ENCODE measurements at regions not wholly inside any gene's neighbourhood (a gene's known extent, or its start where the extent isn't known, plus 50 kb on each side); places are given as distances from the start of the nearest gene placed in this dataset.

GRCh38 chr6:97701801-97702200 lies 418.8 kb upstream of the MMS22L start:
- Histone ChIP-seq H3K36me3 (ENCODE audit: control insufficient read depth in 1 of 2, insufficient read depth in 2 of 2, low read length in 1 of 2) (no peaks in the 10 kb centered on the region), H3K4me1 (ENCODE audit: control insufficient read depth in 1 of 2, insufficient read depth in 2 of 2, low read length in 2 of 2) (no peaks in the 10 kb centered on the region), H3K27me3 (ENCODE audit: control insufficient read depth in 1 of 2, insufficient read depth in 2 of 2, low read length in 1 of 2) (no peaks in the 10 kb centered on the region), H3K4me3 (ENCODE audit: low read length in 2 of 2) (no peak overlapping the region), H3K27ac (ENCODE audit: low read depth in 1 of 2, low read length in 2 of 2) (no peak overlapping the region), H3K9me3 (ENCODE audit: control insufficient read depth, low read length) (no peaks in the 10 kb centered on the region)
- 97 to 98% methylated on average over 2 of the region's 2 CpGs for WGBS, 2 donors
- no peak for ATAC-seq (ENCODE audit: low FRiP score)
- DNase-seq = no peak
- intact Hi-C loops (cut with DNase I) = no loop called here

GRCh38 chr6:97702248-97702647 lies 419.2 kb upstream of the MMS22L start:
- Histone ChIP-seq H3K4me3 (ENCODE audit: low read length in 2 of 2) (no peak overlapping the region), H3K9me3 (ENCODE audit: control insufficient read depth, low read length) (no peaks in the 10 kb centered on the region), H3K4me1 (ENCODE audit: control insufficient read depth in 1 of 2, insufficient read depth in 2 of 2, low read length in 2 of 2) (no peaks in the 10 kb centered on the region), H3K36me3 (ENCODE audit: control insufficient read depth in 1 of 2, insufficient read depth in 2 of 2, low read length in 1 of 2) (no peaks in the 10 kb centered on the region), H3K27ac (ENCODE audit: low read depth in 1 of 2, low read length in 2 of 2) (no peak overlapping the region), H3K27me3 (ENCODE audit: control insufficient read depth in 1 of 2, insufficient read depth in 2 of 2, low read length in 1 of 2) (no peaks in the 10 kb centered on the region)
- no peak for ATAC-seq (ENCODE audit: low FRiP score)
- DNase-seq = no peak
- intact Hi-C loops (cut with DNase I) = no loop called here

DNA sequence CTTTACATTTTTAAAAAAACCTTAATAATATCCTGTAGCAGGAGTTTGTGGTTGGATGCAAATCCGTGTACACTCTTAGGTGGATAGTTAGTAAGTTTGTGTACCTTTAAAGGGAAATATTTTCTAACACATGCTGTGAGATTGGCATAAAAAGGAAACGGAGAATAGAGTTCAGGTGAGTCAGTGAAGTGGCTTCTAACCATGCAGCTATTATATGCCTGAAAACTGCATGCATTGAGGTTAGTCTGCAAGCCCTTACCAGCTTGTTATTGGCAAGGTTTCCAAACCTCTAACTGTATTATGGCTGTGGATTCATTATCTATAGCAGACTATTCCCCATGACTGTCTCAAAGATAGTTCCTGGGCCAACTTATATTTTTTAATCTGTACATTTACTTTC lies 420.6 kb upstream of the MMS22L start:
- no peak for ATAC-seq (ENCODE audit: low FRiP score)
- H3K4me3 ChIP-seq (ENCODE audit: low read length in 2 of 2) = no peak overlapping the region
- WGBS, 2 donors = 56 to 59% methylated on average over 2 of the region's 2 CpGs
- H3K27ac ChIP-seq (ENCODE audit: low read depth in 1 of 2, low read length in 2 of 2) = no peak overlapping the region
- H3K4me1 ChIP-seq (ENCODE audit: control insufficient read depth in 1 of 2, insufficient read depth in 2 of 2, low read length in 2 of 2) = no peaks in the 10 kb centered on the region
- H3K27me3 ChIP-seq (ENCODE audit: control insufficient read depth in 1 of 2, insufficient read depth in 2 of 2, low read length in 1 of 2) = no peaks in the 10 kb centered on the region
- no peaks in the 10 kb centered on the region for H3K36me3 ChIP-seq (ENCODE audit: control insufficient read depth in 1 of 2, insufficient read depth in 2 of 2, low read length in 1 of 2)
- no peak for DNase-seq
- no peaks in the 10 kb centered on the region for H3K9me3 ChIP-seq (ENCODE audit: control insufficient read depth, low read length)
- intact Hi-C loops (cut with DNase I) = no loop called here

DNA sequence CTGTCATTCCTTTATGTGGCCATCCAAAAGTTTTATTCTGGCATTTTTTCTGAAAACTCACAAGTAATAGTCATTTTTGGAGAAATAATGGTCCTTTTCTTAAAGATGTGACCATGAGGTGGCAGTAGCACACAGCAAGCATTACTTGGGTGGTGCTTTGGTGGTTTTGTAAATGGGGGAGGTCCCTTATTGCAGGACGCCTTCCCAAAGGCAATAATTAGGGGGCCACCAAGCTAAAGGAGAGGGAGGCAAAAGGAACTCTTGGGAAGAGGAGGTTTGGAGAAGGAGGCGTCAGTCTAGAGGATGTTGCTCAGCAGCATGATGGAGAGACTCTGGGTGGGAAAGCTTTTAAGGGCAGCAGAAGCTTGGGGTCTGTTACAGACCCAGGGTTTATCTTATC lies 422.6 kb upstream of the MMS22L start:
- no peaks in the 10 kb centered on the region for H3K36me3 ChIP-seq (ENCODE audit: control insufficient read depth in 1 of 2, insufficient read depth in 2 of 2, low read length in 1 of 2)
- 11 to 16% methylated on average over 2 of the region's 2 CpGs for WGBS, 2 donors
- H3K4me3 ChIP-seq (ENCODE audit: low read length in 2 of 2) = no peak overlapping the region
- H3K4me1 ChIP-seq (ENCODE audit: control insufficient read depth in 1 of 2, insufficient read depth in 2 of 2, low read length in 2 of 2) = no peaks in the 10 kb centered on the region
- no peak overlapping the region for H3K27ac ChIP-seq (ENCODE audit: low read depth in 1 of 2, low read length in 2 of 2)
- ATAC-seq (ENCODE audit: low FRiP score) = no peak
- no peak for DNase-seq
- no peaks in the 10 kb centered on the region for H3K27me3 ChIP-seq (ENCODE audit: control insufficient read depth in 1 of 2, insufficient read depth in 2 of 2, low read length in 1 of 2)
- intact Hi-C loops (cut with DNase I) = no loop called here
- no peaks in the 10 kb centered on the region for H3K9me3 ChIP-seq (ENCODE audit: control insufficient read depth, low read length)

DNA sequence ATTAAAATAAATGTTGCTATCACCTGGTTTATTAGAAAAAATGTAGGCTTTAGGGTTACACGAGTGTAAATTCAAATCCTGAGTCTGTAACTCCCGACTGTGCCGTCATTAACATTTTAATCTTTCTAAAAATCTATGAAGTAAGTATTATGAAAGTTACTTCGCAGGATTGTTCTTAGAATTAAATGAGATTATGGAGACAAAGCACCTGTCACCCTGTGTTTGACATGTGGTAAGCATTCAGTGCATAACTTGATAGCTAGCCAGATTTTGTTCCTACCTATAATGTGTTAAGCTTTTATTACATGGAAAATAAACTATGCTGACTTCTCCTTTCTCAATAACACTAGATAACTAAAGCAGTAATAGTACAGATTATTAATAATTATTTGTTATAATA lies 429.7 kb upstream of the MMS22L start:
- intact Hi-C loops (cut with DNase I) = no loop called here
- no peak for ATAC-seq (ENCODE audit: low FRiP score)
- Histone ChIP-seq H3K36me3 (ENCODE audit: control insufficient read depth in 1 of 2, insufficient read depth in 2 of 2, low read length in 1 of 2) (no peaks in the 10 kb centered on the region), H3K4me1 (ENCODE audit: control insufficient read depth in 1 of 2, insufficient read depth in 2 of 2, low read length in 2 of 2) (no peaks in the 10 kb centered on the region), H3K4me3 (ENCODE audit: low read length in 2 of 2) (no peak overlapping the region), H3K27me3 (ENCODE audit: control insufficient read depth in 1 of 2, insufficient read depth in 2 of 2, low read length in 1 of 2) (no peaks in the 10 kb centered on the region), H3K9me3 (ENCODE audit: control insufficient read depth, low read length) (no peaks in the 10 kb centered on the region), H3K27ac (ENCODE audit: low read depth in 1 of 2, low read length in 2 of 2) (no peak overlapping the region)
- WGBS, 2 donors = 80 to 81% methylated on average over 4 of the region's 4 CpGs
- DNase-seq = no peak

- H3K27ac ChIP-seq (ENCODE audit: low read depth in 1 of 2, low read length in 2 of 2) = no peak overlapping the region
- H3K4me3 ChIP-seq (ENCODE audit: low read length in 2 of 2) = no peak overlapping the region
- DNase-seq (no peak), ATAC-seq (ENCODE audit: low FRiP score) (no peak)
- no peaks in the 10 kb centered on the region for H3K4me1 ChIP-seq (ENCODE audit: control insufficient read depth in 1 of 2, insufficient read depth in 2 of 2, low read length in 2 of 2)
- no peaks in the 10 kb centered on the region for H3K36me3 ChIP-seq (ENCODE audit: control insufficient read depth in 1 of 2, insufficient read depth in 2 of 2, low read length in 1 of 2)
- H3K27me3 ChIP-seq (ENCODE audit: control insufficient read depth in 1 of 2, insufficient read depth in 2 of 2, low read length in 1 of 2) = no peaks in the 10 kb centered on the region
- intact Hi-C loops (cut with DNase I) = no loop called here
- H3K9me3 ChIP-seq (ENCODE audit: control insufficient read depth, low read length) = no peaks in the 10 kb centered on the region
These were observed 431.8 kb upstream of the MMS22L start for GRCh38 chr6:97714772-97715171.

DNA sequence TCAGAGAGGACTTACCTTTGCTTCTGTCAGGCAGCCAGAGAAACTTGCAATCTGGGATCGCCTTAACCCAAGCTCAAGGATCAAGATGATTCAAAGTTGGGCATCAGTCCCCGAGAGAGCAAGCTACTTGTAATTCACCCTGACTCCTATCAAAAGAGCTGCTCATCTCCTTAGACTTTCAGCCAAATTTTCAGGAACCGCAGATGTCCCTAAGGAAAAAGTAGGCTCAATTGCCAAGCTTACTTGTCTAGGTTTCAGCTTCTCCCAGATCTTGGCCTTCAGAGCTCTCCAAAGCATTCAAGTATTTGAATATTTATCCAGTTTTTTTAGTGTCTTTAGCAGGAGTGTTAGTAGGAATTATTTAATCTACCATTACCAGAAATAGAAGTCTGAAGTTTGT lies 434.1 kb upstream of the MMS22L start:
- Histone ChIP-seq H3K9me3 (ENCODE audit: control insufficient read depth, low read length) (no peaks in the 10 kb centered on the region), H3K4me3 (ENCODE audit: low read length in 2 of 2) (no peak overlapping the region), H3K36me3 (ENCODE audit: control insufficient read depth in 1 of 2, insufficient read depth in 2 of 2, low read length in 1 of 2) (no peaks in the 10 kb centered on the region), H3K27ac (ENCODE audit: low read depth in 1 of 2, low read length in 2 of 2) (no peak overlapping the region), H3K4me1 (ENCODE audit: control insufficient read depth in 1 of 2, insufficient read depth in 2 of 2, low read length in 2 of 2) (no peaks in the 10 kb centered on the region), H3K27me3 (ENCODE audit: control insufficient read depth in 1 of 2, insufficient read depth in 2 of 2, low read length in 1 of 2) (no peaks in the 10 kb centered on the region)
- ATAC-seq (ENCODE audit: low FRiP score) (no peak), DNase-seq (no peak)
- intact Hi-C loops (cut with DNase I) = no loop called here
- WGBS, 2 donors = 51 to 83% methylated on average over 3 of the region's 3 CpGs

GRCh38 chr6:97726378-97726777 lies 443.4 kb upstream of the MMS22L start:
- no peak overlapping the region for H3K27ac ChIP-seq (ENCODE audit: low read depth in 1 of 2, low read length in 2 of 2)
- no peaks in the 10 kb centered on the region for H3K36me3 ChIP-seq (ENCODE audit: control insufficient read depth in 1 of 2, insufficient read depth in 2 of 2, low read length in 1 of 2)
- H3K9me3 ChIP-seq (ENCODE audit: control insufficient read depth, low read length) = no peaks in the 10 kb centered on the region
- no peaks in the 10 kb centered on the region for H3K27me3 ChIP-seq (ENCODE audit: control insufficient read depth in 1 of 2, insufficient read depth in 2 of 2, low read length in 1 of 2)
- intact Hi-C loops (cut with DNase I) = no loop called here
- 41 to 49% methylated on average over 2 of the region's 2 CpGs for WGBS, 2 donors
- H3K4me3 ChIP-seq (ENCODE audit: low read length in 2 of 2) = no peak overlapping the region
- no peaks in the 10 kb centered on the region for H3K4me1 ChIP-seq (ENCODE audit: control insufficient read depth in 1 of 2, insufficient read depth in 2 of 2, low read length in 2 of 2)
- no peak for ATAC-seq (ENCODE audit: low FRiP score)
- no peak for DNase-seq

DNA sequence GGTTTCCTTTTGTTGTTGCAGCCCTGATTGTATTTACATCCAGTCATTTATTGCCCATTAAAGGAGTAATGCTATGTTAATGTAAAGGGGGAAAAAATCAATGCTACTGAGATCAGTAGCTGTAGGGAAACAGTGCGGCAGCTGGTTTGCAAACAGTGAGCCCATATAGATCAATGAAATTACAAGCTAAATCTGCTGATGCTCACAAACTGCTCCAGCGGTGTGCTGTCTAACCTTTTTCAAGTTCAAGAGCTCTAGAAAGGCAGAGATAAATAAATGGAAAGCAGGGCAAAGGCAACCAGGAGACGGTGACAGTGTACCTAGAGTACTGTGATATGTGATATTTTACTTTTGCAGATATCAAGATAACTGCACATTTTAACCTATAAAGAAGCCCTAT lies 449.0 kb upstream of the MMS22L start:
- intact Hi-C loops (cut with DNase I) = no loop called here
- Histone ChIP-seq H3K27ac (ENCODE audit: low read depth in 1 of 2, low read length in 2 of 2) (no peak overlapping the region), H3K4me1 (ENCODE audit: control insufficient read depth in 1 of 2, insufficient read depth in 2 of 2, low read length in 2 of 2) (no peaks in the 10 kb centered on the region), H3K27me3 (ENCODE audit: control insufficient read depth in 1 of 2, insufficient read depth in 2 of 2, low read length in 1 of 2) (no peaks in the 10 kb centered on the region), H3K9me3 (ENCODE audit: control insufficient read depth, low read length) (no peaks in the 10 kb centered on the region), H3K36me3 (ENCODE audit: control insufficient read depth in 1 of 2, insufficient read depth in 2 of 2, low read length in 1 of 2) (no peaks in the 10 kb centered on the region), H3K4me3 (ENCODE audit: low read length in 2 of 2) (no peak overlapping the region)
- WGBS, 2 donors = 66 to 70% methylated on average over 3 of the region's 3 CpGs
- no peak for ATAC-seq (ENCODE audit: low FRiP score)
- DNase-seq = no peak

DNA sequence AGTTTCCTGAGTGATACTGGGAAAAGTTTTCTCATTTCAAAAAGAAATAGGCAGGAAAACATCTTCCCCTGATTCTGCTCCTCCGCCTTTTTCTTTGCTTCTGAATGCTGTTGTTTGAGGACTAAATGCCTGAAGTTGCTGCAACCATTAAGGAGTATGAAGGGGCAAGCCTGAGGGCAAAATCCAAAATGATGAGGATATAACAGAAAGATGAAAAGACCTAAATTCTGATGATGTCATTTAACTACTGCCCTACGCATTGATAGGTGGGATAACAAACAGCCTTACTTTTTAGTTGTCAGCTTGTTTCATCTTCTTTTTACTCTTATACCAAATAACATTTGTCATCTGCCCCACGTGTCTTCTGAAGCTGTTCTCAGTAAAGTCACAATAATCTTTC lies 474.6 kb upstream of the MMS22L start:
- Histone ChIP-seq H3K27ac (ENCODE audit: low read depth in 1 of 2, low read length in 2 of 2) (no peak overlapping the region), H3K9me3 (ENCODE audit: control insufficient read depth, low read length) (no peaks in the 10 kb centered on the region), H3K4me1 (ENCODE audit: control insufficient read depth in 1 of 2, insufficient read depth in 2 of 2, low read length in 2 of 2) (no peaks in the 10 kb centered on the region), H3K27me3 (ENCODE audit: control insufficient read depth in 1 of 2, insufficient read depth in 2 of 2, low read length in 1 of 2) (no peaks in the 10 kb centered on the region), H3K4me3 (ENCODE audit: low read length in 2 of 2) (no peak overlapping the region), H3K36me3 (ENCODE audit: control insufficient read depth in 1 of 2, insufficient read depth in 2 of 2, low read length in 1 of 2) (no peaks in the 10 kb centered on the region)
- 54 to 59% methylated on average over 3 of the region's 3 CpGs for WGBS, 2 donors
- intact Hi-C loops (cut with DNase I) = no loop called here
- DNase-seq (no peak), ATAC-seq (ENCODE audit: low FRiP score) (no peak)

All from aorta (tissue), 5 donors.